ENCODE measurements at regions not wholly inside any gene's neighbourhood (a gene's known extent, or its start where the extent isn't known, plus 50 kb on each side); places are given as distances from the start of the nearest gene placed in this dataset.

DNA sequence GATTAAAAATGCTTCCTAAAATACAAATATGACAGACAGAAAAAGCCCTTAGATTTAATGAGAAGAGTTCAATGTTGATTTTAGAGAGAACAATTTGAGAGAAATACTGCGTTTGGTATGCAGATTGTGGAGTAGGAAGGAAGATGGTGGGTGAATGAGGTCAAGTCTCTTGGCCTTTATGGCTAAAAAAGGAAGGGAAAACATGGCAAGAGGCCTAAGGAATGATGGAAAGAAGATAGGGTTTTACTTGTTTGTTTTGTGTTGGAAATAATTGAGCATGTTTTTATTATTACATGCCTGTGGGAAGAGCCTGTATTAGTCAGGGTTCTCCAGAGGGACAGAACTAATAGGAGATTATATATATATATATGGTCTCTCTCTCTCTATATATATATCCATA is 318.1 kb downstream of the TRIB2 start:
- no peak for TF ChIP-seq CTCF (IDR thresholded peaks at IDR 0.05; ENCODE audit: insufficient read depth, low read length)
- TF ChIP-seq SPI1 (IDR thresholded peaks at IDR 0.05; ENCODE audit: borderline replicate concordance, low read depth), result no peak
- no peak for TF ChIP-seq POLR2AphosphoS5 (IDR thresholded peaks at IDR 0.05; ENCODE audit: low read depth)
- TF ChIP-seq, protein P1, sequence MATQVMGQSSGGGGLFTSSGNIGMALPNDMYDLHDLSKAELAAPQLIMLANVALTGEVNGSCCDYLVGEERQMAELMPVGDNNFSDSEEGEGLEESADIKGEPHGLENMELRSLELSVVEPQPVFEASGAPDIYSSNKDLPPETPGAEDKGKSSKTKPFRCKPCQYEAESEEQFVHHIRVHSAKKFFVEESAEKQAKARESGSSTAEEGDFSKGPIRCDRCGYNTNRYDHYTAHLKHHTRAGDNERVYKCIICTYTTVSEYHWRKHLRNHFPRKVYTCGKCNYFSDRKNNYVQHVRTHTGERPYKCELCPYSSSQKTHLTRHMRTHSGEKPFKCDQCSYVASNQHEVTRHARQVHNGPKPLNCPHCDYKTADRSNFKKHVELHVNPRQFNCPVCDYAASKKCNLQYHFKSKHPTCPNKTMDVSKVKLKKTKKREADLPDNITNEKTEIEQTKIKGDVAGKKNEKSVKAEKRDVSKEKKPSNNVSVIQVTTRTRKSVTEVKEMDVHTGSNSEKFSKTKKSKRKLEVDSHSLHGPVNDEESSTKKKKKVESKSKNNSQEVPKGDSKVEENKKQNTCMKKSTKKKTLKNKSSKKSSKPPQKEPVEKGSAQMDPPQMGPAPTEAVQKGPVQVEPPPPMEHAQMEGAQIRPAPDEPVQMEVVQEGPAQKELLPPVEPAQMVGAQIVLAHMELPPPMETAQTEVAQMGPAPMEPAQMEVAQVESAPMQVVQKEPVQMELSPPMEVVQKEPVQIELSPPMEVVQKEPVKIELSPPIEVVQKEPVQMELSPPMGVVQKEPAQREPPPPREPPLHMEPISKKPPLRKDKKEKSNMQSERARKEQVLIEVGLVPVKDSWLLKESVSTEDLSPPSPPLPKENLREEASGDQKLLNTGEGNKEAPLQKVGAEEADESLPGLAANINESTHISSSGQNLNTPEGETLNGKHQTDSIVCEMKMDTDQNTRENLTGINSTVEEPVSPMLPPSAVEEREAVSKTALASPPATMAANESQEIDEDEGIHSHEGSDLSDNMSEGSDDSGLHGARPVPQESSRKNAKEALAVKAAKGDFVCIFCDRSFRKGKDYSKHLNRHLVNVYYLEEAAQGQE (IDR thresholded peaks at IDR 0.05; ENCODE audit: insufficient replicate concordance, low read depth), result no peak
- no peak for TF ChIP-seq GABPA (IDR thresholded peaks at IDR 0.05; ENCODE audit: low read depth)
